CD14-positive monocyte (primary cell): ENCODE measurements at regions not wholly inside any gene's neighbourhood (a gene's known extent, or its start where the extent isn't known, plus 50 kb on each side); places are given as distances from the start of the nearest gene placed in this dataset.

Experiments used
- DNase-seq, 3 donors: peaks; one replicate each; pipeline ENCODE4 v3.0.0-alpha.2; 2011 to 2022
- H2AFZ ChIP-seq: 2 replicates; pipeline ENCODE4 v1.6.0; 2012; ENCODE audit warnings: mild to moderate bottlenecking, low read depth, low read length, inconsistent platforms; ENCODE audit not compliant: insufficient read depth, poor library complexity, severe bottlenecking
- H3K27ac ChIP-seq, 2 donors: 1 replicate in 1 of 2; 2 replicates in 1 of 2; pipeline ENCODE4 v1.5.1; 2012 to 2013; ENCODE audit warnings: low read length in 2 of 2, control low read depth in 1 of 2, inconsistent platforms in 1 of 2, low read depth in 1 of 2, mild to moderate bottlenecking in 1 of 2
- H3K27me3 ChIP-seq, 2 donors: one replicate each; pipeline versions ENCODE4 v1.6.0 to v1.6.1; 2011 to 2013; ENCODE audit warnings: low read length in 2 of 2; ENCODE audit not compliant: control insufficient read depth in 2 of 2, insufficient read depth in 2 of 2
- H3K36me3 ChIP-seq, 2 donors: replicated peaks in 1 of 2; 1 replicate in 1 of 2; 2 replicates in 1 of 2; pipeline versions ENCODE4 v1.5.1 to v1.6.1; 2012 to 2013; ENCODE audit warnings: low read length in 2 of 2, control low read depth in 1 of 2, inconsistent platforms in 1 of 2, mild to moderate bottlenecking in 1 of 2; ENCODE audit not compliant: insufficient read depth in 2 of 2, control insufficient read depth in 1 of 2
- H3K4me1 ChIP-seq, 2 donors: 1 replicate in 1 of 2; 2 replicates in 1 of 2; pipeline versions ENCODE4 v1.5.1 to v1.6.1; 2012 to 2013; ENCODE audit warnings: low read length in 2 of 2, control low read depth in 1 of 2, inconsistent platforms in 1 of 2, mild to moderate bottlenecking in 1 of 2, moderate library complexity in 1 of 2; ENCODE audit not compliant: insufficient read depth in 2 of 2, control insufficient read depth in 1 of 2
- H3K4me2 ChIP-seq: replicated peaks from 2 replicates; pipeline ENCODE3; 2012; ENCODE audit warnings: low read length, moderate library complexity, mild to moderate bottlenecking; ENCODE audit not compliant: poor library complexity, severe bottlenecking; ENCODE audit errors: extremely low read depth
- H3K4me3 ChIP-seq, 3 experiments: fragments of 200-600 bp in 1 of 3; sonication (generic) in 1 of 3; replicated peaks in 1 of 3; 1 replicate in 2 of 3; 2 replicates in 1 of 3; pipeline ENCODE4 v1.5.1; 2011 to 2013; ENCODE audit warnings: low read length in 3 of 3, mild to moderate bottlenecking in 3 of 3, control low read depth in 2 of 3, low read depth in 2 of 3, inconsistent platforms in 1 of 3, moderate library complexity in 1 of 3
- H3K79me2 ChIP-seq: 2 replicates; pipeline ENCODE4 v1.6.0; 2012; ENCODE audit warnings: mild to moderate bottlenecking, control low read depth, inconsistent platforms, low read length, moderate library complexity; ENCODE audit not compliant: insufficient read depth
- H3K9ac ChIP-seq: 2 replicates; pipeline ENCODE4 v1.6.0; 2017; ENCODE audit warnings: low read length, mild to moderate bottlenecking; ENCODE audit not compliant: insufficient read depth, poor library complexity, severe bottlenecking
- H3K9me3 ChIP-seq, 2 donors: replicated peaks in 1 of 2; 1 replicate in 1 of 2; 2 replicates in 1 of 2; pipeline versions ENCODE4 v1.5.1 to v1.6.1; 2012 to 2013; ENCODE audit warnings: low read length in 2 of 2, control low read depth in 1 of 2; ENCODE audit not compliant: control insufficient read depth in 1 of 2, insufficient read depth in 1 of 2
- H4K20me1 ChIP-seq: 2 replicates; pipeline ENCODE4 v1.6.0; 2012; ENCODE audit warnings: mild to moderate bottlenecking, low read length, control low read depth, moderate library complexity; ENCODE audit not compliant: insufficient read depth
- H3K27ac Mint-ChIP-seq, 7 donors: one replicate each; pipeline ENCODE4 v1.8.0; 2020; ENCODE audit warnings: mild to moderate bottlenecking in 7 of 7, mixed read lengths in 7 of 7, moderate library complexity in 6 of 7, inconsistent platforms in 2 of 7
- H3K27me3 Mint-ChIP-seq, 3 donors: one replicate each; pipeline ENCODE4 v1.8.0; 2021 to 2022; ENCODE audit warnings: low read depth in 3 of 3, mild to moderate bottlenecking in 3 of 3, mixed read lengths in 3 of 3, moderate library complexity in 3 of 3, inconsistent platforms in 1 of 3
- H3K36me3 Mint-ChIP-seq, 2 donors: one replicate each; pipeline ENCODE4 v1.8.0; 2020; ENCODE audit warnings: mixed read lengths in 2 of 2, inconsistent platforms in 1 of 2, mild to moderate bottlenecking in 1 of 2
- H3K4me1 Mint-ChIP-seq: one replicate; pipeline ENCODE4 v1.8.0; 2020; ENCODE audit warnings: mild to moderate bottlenecking, mixed read lengths
- H3K4me3 Mint-ChIP-seq, 2 donors: one replicate each; pipeline ENCODE4 v1.8.0; 2020; ENCODE audit warnings: mild to moderate bottlenecking in 2 of 2, mixed read lengths in 2 of 2, moderate library complexity in 1 of 2
- H3K9me3 Mint-ChIP-seq, 7 donors: one replicate each; pipeline ENCODE4 v1.8.0; 2020 to 2022; ENCODE audit warnings: mixed read lengths in 7 of 7, mild to moderate bottlenecking in 6 of 7, moderate library complexity in 6 of 7, inconsistent platforms in 2 of 7
- WGBS: methylation state at CpG from one replicate; pipeline ENCODE4 v1.1.5; 2013; ENCODE audit warnings: missing lambda C conversion rate; ENCODE audit not compliant: insufficient coverage; 5-methylcytosine and 5-hydroxymethylcytosine counted together
- intact Hi-C, 2 donors: fragments of 100-400 bp; cut with micrococcal nuclease; formaldehyde crosslinking; loops; one replicate each; pipeline versions ENCODE4 v1.15.0 to v1.15.1; 2023
- TF ChIP-seq, protein P1 (sequence below): fragments of 200-600 bp; IDR thresholded peaks from one replicate; pipeline ENCODE4 v1.8.0; 2022; ENCODE audit warnings: antibody characterized with exemption, mild to moderate bottlenecking

DNA sequence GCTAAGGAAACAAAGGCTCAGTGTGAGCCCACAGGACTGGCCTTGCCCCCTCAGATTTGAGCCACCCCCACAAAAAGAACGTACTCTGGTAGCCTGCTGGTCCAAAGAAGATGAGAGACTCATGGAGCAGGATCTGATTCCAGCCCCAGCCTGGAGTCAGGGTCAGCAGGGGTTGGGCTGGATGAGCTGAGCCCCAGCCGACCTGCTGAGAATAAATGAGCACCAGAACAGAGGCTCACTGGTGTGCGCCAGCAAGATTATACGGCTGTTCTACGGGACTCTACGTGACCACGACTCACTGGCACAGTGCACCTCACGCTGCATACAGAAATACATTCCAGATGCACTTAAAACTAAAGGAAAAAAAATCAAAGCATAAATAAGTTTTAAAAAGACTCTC is 186.0 kb upstream of the RPL38 start:
- H3K27me3 ChIP-seq, result no peaks in the 10 kb centered on the region
- no peaks in the 10 kb centered on the region for H3K79me2 ChIP-seq
- H3K27ac ChIP-seq, result no peak overlapping the region
- H3K4me3 Mint-ChIP-seq, result no peak overlapping the region
- peaks cover 3 to 4% of the 10 kb centered on the region in 2 donors for H3K4me1 ChIP-seq
- H3K27me3 Mint-ChIP-seq, result peaks cover 3 to 8% (median 3%) of the 10 kb centered on the region in 3 donors
- H3K9me3 Mint-ChIP-seq, result peaks cover 0 to 6% (median 2%) of the 10 kb centered on the region in 7 donors
- no peak for DNase-seq
- intact Hi-C loops, result no loop called here
- no peak overlapping the region for H2AFZ ChIP-seq
- no peak overlapping the region for H3K4me3 ChIP-seq
- no peaks in the 10 kb centered on the region for H3K36me3 Mint-ChIP-seq
- no peak overlapping the region for H3K27ac Mint-ChIP-seq
- 87% methylated on average over 4 of the region's 8 CpGs for WGBS
- no peak overlapping the region for H3K4me2 ChIP-seq
- H3K4me1 Mint-ChIP-seq, result peaks cover 13% of the 10 kb centered on the region
- no peaks in the 10 kb centered on the region for H4K20me1 ChIP-seq
- no peak overlapping the region for H3K9ac ChIP-seq
- TF ChIP-seq, protein P1, sequence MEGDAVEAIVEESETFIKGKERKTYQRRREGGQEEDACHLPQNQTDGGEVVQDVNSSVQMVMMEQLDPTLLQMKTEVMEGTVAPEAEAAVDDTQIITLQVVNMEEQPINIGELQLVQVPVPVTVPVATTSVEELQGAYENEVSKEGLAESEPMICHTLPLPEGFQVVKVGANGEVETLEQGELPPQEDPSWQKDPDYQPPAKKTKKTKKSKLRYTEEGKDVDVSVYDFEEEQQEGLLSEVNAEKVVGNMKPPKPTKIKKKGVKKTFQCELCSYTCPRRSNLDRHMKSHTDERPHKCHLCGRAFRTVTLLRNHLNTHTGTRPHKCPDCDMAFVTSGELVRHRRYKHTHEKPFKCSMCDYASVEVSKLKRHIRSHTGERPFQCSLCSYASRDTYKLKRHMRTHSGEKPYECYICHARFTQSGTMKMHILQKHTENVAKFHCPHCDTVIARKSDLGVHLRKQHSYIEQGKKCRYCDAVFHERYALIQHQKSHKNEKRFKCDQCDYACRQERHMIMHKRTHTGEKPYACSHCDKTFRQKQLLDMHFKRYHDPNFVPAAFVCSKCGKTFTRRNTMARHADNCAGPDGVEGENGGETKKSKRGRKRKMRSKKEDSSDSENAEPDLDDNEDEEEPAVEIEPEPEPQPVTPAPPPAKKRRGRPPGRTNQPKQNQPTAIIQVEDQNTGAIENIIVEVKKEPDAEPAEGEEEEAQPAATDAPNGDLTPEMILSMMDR, result no peak
- H3K36me3 ChIP-seq, result no peaks in the 10 kb centered on the region
- H3K9me3 ChIP-seq, result peaks cover 0 to 5% of the 10 kb centered on the region in 2 donors

DNA sequence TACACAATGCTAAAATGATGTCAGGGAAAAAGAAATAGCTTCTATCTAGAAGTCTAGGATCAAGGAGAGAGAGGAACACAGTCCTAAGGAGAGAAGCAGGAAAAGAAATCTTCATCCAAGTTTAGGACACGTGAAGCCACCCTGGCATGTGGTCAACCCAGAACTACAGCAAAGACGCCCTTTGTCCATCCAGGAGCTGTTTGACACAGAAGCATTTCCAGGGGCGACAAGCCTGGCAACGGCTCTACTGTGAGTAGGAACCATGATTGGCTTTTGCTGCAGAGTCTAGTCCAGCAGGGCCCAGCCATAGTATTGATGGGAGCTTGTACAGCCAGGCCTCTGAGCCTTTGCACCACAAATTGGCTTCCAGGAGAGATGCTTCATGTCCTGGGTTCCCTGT is 185.4 kb upstream of the RPL38 start:
- Mint-ChIP-seq H3K27ac (no peak overlapping the region), H3K4me1 (peaks cover 9% of the 10 kb centered on the region), H3K9me3 (peaks cover 0 to 6% (median 2%) of the 10 kb centered on the region in 7 donors), H3K4me3 (no peak overlapping the region), H3K27me3 (peaks cover 0 to 10% (median 5%) of the 10 kb centered on the region in 3 donors), H3K36me3 (no peaks in the 10 kb centered on the region)
- 100% methylated on average over 4 of the region's 4 CpGs for WGBS
- Histone ChIP-seq H2AFZ (no peak overlapping the region), H3K27ac (no peak overlapping the region), H3K4me2 (no peak overlapping the region), H3K4me3 (no peak overlapping the region), H3K27me3 (no peaks in the 10 kb centered on the region), H3K4me1 (no peaks in the 10 kb centered on the region), H3K79me2 (no peaks in the 10 kb centered on the region), H3K9me3 (peaks cover 0 to 5% of the 10 kb centered on the region in 2 donors), H4K20me1 (no peaks in the 10 kb centered on the region), H3K9ac (no peak overlapping the region), H3K36me3 (no peaks in the 10 kb centered on the region)
- no peak for DNase-seq
- TF ChIP-seq, protein P1, result no peak
- intact Hi-C loops, result no loop called here
